ENCODE measurements at regions not wholly inside any gene's neighbourhood (a gene's known extent, or its start where the extent isn't known, plus 50 kb on each side); places are given as distances from the start of the nearest gene placed in this dataset.

DNA sequence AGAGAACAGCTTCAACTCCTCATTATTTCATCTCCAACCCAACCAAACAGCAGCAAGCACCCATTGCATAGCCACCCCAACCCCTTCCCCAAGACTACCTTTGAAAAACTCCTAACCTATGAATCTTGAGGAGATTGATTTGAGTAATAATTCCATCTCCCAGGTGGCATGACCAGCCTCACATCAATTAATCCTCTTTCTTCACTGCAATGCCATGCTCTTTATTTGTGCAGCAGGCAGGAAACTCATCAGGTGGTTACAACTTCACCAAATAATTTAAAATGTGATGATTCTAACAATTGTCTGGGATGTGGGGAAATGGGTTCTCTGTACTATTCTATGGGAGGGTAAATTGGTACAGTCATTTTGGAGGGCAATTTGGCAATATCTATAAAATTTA, 68.1 kb upstream of the POMGNT2 start:
- H3K4ac ChIP-seq (ENCODE audit: low read depth in 1 of 2, low read length in 2 of 2) = no peak overlapping the region

DNA sequence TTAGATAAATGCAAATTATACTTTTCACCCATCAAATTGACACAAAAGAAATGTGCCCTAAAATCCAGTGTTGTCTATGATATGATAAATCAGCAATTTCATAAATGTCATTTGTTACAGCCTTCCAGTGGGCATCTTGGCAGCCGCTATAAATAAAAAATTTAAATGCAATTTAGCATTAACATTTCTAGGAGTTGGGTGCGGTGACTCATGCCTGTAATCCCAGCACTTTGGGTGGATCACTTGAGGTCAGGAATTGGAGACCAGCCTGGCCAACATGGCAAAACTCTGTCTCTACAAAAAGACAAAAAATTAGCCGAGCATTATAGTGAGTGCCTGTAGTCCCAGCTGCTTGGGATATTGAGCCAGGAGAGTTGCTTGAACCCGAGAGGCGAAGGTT, 65.9 kb upstream of the POMGNT2 start:
- Histone ChIP-seq H2BK5ac (ENCODE audit: low read depth, low read length, poor library complexity, severe bottlenecking) (no peak overlapping the region), H3K9me3 (ENCODE audit: control insufficient read depth, low read length) (peaks cover 9% of the 10 kb centered on the region), H3K27ac (ENCODE audit: low read length, poor library complexity, severe bottlenecking) (no peak overlapping the region), H2AK5ac (ENCODE audit: low read length, severe bottlenecking) (no peak overlapping the region), H3K4me3 (ENCODE audit: insufficient read depth in 1 of 2, low read depth in 1 of 2, low read length in 2 of 2) (no peak overlapping the region), H3K27me3 (ENCODE audit: control insufficient read depth in 1 of 2, insufficient read depth in 1 of 2, low read length in 2 of 2) (peaks cover 0 to 4% of the 10 kb centered on the region in 2 experiments), H2BK15ac (ENCODE audit: low read depth, poor library complexity, severe bottlenecking) (peak overlapping the region; percentile 19), H4K91ac (ENCODE audit: low read length) (no peak overlapping the region), H3K4me2 (ENCODE audit: low read length, poor library complexity, severe bottlenecking) (no peak overlapping the region), H3K4ac (ENCODE audit: low read depth in 1 of 2, low read length in 2 of 2) (no peak overlapping the region), H3K9ac (ENCODE audit: low read length) (no peak overlapping the region), H4K8ac (ENCODE audit: low read length) (no peak overlapping the region), H2BK12ac (ENCODE audit: low read length in 2 of 2) (no peak overlapping the region), H3K36me3 (ENCODE audit: control insufficient read depth in 1 of 2, insufficient read depth in 2 of 2, low read depth in 1 of 2, low read length in 2 of 2) (no peaks in the 10 kb centered on the region), H2BK120ac (ENCODE audit: low read depth, low read length) (no peak overlapping the region), H3K79me1 (replicated peaks; ENCODE audit: low read length, poor library complexity, severe bottlenecking) (no peaks in the 10 kb centered on the region), H3K23ac (ENCODE audit: low read length in 2 of 2) (no peak overlapping the region), H3K18ac (ENCODE audit: low read depth in 1 of 2, low read length in 2 of 2) (no peak overlapping the region), H2AFZ (ENCODE audit: low read depth, low read length) (no peak overlapping the region), H3K4me1 (ENCODE audit: control insufficient read depth, insufficient read depth, low read depth, low read length) (peaks cover under 1% of the 10 kb centered on the region), H3K14ac (ENCODE audit: low read length in 2 of 2) (no peak overlapping the region)
- DNase-seq = no peak
- WGBS = 81% methylated on average over 4 of the region's 5 CpGs

More for the DNA sequence above, 68.1 kb upstream of the POMGNT2 start:
- no peaks in the 10 kb centered on the region for H3K36me3 ChIP-seq (ENCODE audit: control insufficient read depth in 1 of 2, insufficient read depth in 2 of 2, low read depth in 1 of 2, low read length in 2 of 2)
- H2AK5ac ChIP-seq (ENCODE audit: low read length, severe bottlenecking) = no peak overlapping the region
- no peak overlapping the region for H2BK120ac ChIP-seq (ENCODE audit: low read depth, low read length)
- DNase-seq = no peak
- H3K4me2 ChIP-seq (ENCODE audit: low read length, poor library complexity, severe bottlenecking) = no peak overlapping the region
- H2BK15ac ChIP-seq (ENCODE audit: low read depth, poor library complexity, severe bottlenecking) = no peak overlapping the region
- H2BK12ac ChIP-seq (ENCODE audit: low read length in 2 of 2) = no peak overlapping the region
- H3K27ac ChIP-seq (ENCODE audit: low read length, poor library complexity, severe bottlenecking) = no peak overlapping the region
- no peak overlapping the region for H3K4me3 ChIP-seq (ENCODE audit: insufficient read depth in 1 of 2, low read depth in 1 of 2, low read length in 2 of 2)
- no peak overlapping the region for H3K23ac ChIP-seq (ENCODE audit: low read length in 2 of 2)
- peaks cover 9% of the 10 kb centered on the region for H3K9me3 ChIP-seq (ENCODE audit: control insufficient read depth, low read length)
- no peaks in the 10 kb centered on the region for H3K79me1 ChIP-seq (replicated peaks; ENCODE audit: low read length, poor library complexity, severe bottlenecking)
- H3K27me3 ChIP-seq (ENCODE audit: control insufficient read depth in 1 of 2, insufficient read depth in 1 of 2, low read length in 2 of 2) = peaks cover 0 to 4% of the 10 kb centered on the region in 2 experiments
- H3K9ac ChIP-seq (ENCODE audit: low read length) = no peak overlapping the region
- H3K14ac ChIP-seq (ENCODE audit: low read length in 2 of 2) = no peak overlapping the region
- H3K18ac ChIP-seq (ENCODE audit: low read depth in 1 of 2, low read length in 2 of 2) = no peak overlapping the region
- H2AFZ ChIP-seq (ENCODE audit: low read depth, low read length) = no peak overlapping the region
- peaks cover 11% of the 10 kb centered on the region for H3K4me1 ChIP-seq (ENCODE audit: control insufficient read depth, insufficient read depth, low read depth, low read length)
- H4K8ac ChIP-seq (ENCODE audit: low read length) = no peak overlapping the region
- no peak overlapping the region for H4K91ac ChIP-seq (ENCODE audit: low read length)
- H2BK5ac ChIP-seq (ENCODE audit: low read depth, low read length, poor library complexity, severe bottlenecking) = no peak overlapping the region

DNA sequence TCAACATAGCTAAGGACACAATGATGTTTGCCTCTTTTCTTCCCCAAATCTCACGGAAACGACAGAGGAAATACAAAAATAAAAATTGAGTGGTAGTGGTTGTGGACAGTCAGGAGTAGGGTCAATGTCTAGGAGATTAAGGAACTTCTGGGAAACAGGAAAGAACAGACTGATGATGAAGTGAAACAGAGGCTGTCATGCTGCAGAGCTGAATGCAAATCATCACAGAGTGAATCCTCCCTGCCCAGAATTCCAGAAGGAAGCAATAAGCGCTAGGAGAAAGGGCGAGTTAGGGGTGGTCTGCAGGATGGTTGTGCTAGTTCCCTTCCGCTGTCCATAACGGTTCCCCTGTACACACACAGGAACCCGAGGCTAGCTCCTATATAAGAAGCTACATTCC, 64.7 kb upstream of the POMGNT2 start:
- Histone ChIP-seq H2AFZ (ENCODE audit: low read depth, low read length) (no peak overlapping the region), H4K8ac (ENCODE audit: low read length) (no peak overlapping the region), H3K4me1 (ENCODE audit: control insufficient read depth, insufficient read depth, low read depth, low read length) (no peaks in the 10 kb centered on the region), H2BK12ac (ENCODE audit: low read length in 2 of 2) (peak overlapping the region in 1 of 2 experiments; percentile 63), H2BK15ac (ENCODE audit: low read depth, poor library complexity, severe bottlenecking) (no peak overlapping the region), H3K4me2 (ENCODE audit: low read length, poor library complexity, severe bottlenecking) (no peak overlapping the region), H3K79me1 (replicated peaks; ENCODE audit: low read length, poor library complexity, severe bottlenecking) (no peaks in the 10 kb centered on the region), H3K27me3 (ENCODE audit: control insufficient read depth in 1 of 2, insufficient read depth in 1 of 2, low read length in 2 of 2) (no peaks in the 10 kb centered on the region), H3K14ac (ENCODE audit: low read length in 2 of 2) (no peak overlapping the region), H3K23ac (ENCODE audit: low read length in 2 of 2) (no peak overlapping the region), H3K18ac (ENCODE audit: low read depth in 1 of 2, low read length in 2 of 2) (no peak overlapping the region), H3K9ac (ENCODE audit: low read length) (no peak overlapping the region), H4K91ac (ENCODE audit: low read length) (no peak overlapping the region), H2AK5ac (ENCODE audit: low read length, severe bottlenecking) (no peak overlapping the region), H3K36me3 (ENCODE audit: control insufficient read depth in 1 of 2, insufficient read depth in 2 of 2, low read depth in 1 of 2, low read length in 2 of 2) (no peaks in the 10 kb centered on the region), H3K4me3 (ENCODE audit: insufficient read depth in 1 of 2, low read depth in 1 of 2, low read length in 2 of 2) (no peak overlapping the region), H3K9me3 (ENCODE audit: control insufficient read depth, low read length) (peaks cover 9% of the 10 kb centered on the region), H3K27ac (ENCODE audit: low read length, poor library complexity, severe bottlenecking) (no peak overlapping the region), H3K4ac (ENCODE audit: low read depth in 1 of 2, low read length in 2 of 2) (no peak overlapping the region), H2BK120ac (ENCODE audit: low read depth, low read length) (no peak overlapping the region), H2BK5ac (ENCODE audit: low read depth, low read length, poor library complexity, severe bottlenecking) (no peak overlapping the region)
- 85% methylated on average over 7 of the region's 7 CpGs for WGBS
- DNase-seq = no peak

DNA sequence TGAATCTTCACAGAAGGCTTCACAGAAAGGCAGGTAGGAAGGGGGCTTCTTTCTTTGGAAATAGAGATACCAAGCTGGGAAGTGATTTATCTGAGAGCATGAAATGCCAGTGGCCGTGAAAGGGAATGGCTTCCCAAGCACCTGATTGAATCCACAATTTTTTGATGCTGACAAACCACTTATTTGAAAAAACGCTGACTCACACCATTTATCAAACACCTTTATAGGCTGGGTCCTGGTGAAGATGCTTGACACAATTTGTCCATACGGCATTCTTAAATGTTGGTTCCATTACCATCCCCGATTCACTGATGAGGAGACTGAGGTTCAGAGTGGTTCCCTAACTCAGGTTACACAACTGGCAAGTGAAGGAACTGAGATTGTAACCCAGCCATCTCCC, 64.1 kb upstream of the POMGNT2 start:
- no peak overlapping the region for H3K27ac ChIP-seq (ENCODE audit: low read length, poor library complexity, severe bottlenecking)
- H3K14ac ChIP-seq (ENCODE audit: low read length in 2 of 2) = no peak overlapping the region
- H3K36me3 ChIP-seq (ENCODE audit: control insufficient read depth in 1 of 2, insufficient read depth in 2 of 2, low read depth in 1 of 2, low read length in 2 of 2) = no peaks in the 10 kb centered on the region
- no peak overlapping the region for H2AK5ac ChIP-seq (ENCODE audit: low read length, severe bottlenecking)
- no peaks in the 10 kb centered on the region for H3K27me3 ChIP-seq (ENCODE audit: control insufficient read depth in 1 of 2, insufficient read depth in 1 of 2, low read length in 2 of 2)
- H3K18ac ChIP-seq (ENCODE audit: low read depth in 1 of 2, low read length in 2 of 2) = no peak overlapping the region
- H3K4ac ChIP-seq (ENCODE audit: low read depth in 1 of 2, low read length in 2 of 2) = no peak overlapping the region
- no peak overlapping the region for H3K9ac ChIP-seq (ENCODE audit: low read length)
- H3K4me2 ChIP-seq (ENCODE audit: low read length, poor library complexity, severe bottlenecking) = no peak overlapping the region
- H2BK120ac ChIP-seq (ENCODE audit: low read depth, low read length) = no peak overlapping the region
- H2BK5ac ChIP-seq (ENCODE audit: low read depth, low read length, poor library complexity, severe bottlenecking) = no peak overlapping the region
- H4K91ac ChIP-seq (ENCODE audit: low read length) = no peak overlapping the region
- no peak overlapping the region for H2AFZ ChIP-seq (ENCODE audit: low read depth, low read length)
- no peaks in the 10 kb centered on the region for H3K4me1 ChIP-seq (ENCODE audit: control insufficient read depth, insufficient read depth, low read depth, low read length)
- DNase-seq = no peak
- no peak overlapping the region for H3K23ac ChIP-seq (ENCODE audit: low read length in 2 of 2)
- H2BK15ac ChIP-seq (ENCODE audit: low read depth, poor library complexity, severe bottlenecking) = no peak overlapping the region
- H2BK12ac ChIP-seq (ENCODE audit: low read length in 2 of 2) = no peak overlapping the region
- H3K79me1 ChIP-seq (replicated peaks; ENCODE audit: low read length, poor library complexity, severe bottlenecking) = no peaks in the 10 kb centered on the region
- WGBS = 93% methylated on average over 4 of the region's 4 CpGs
- H3K4me3 ChIP-seq (ENCODE audit: insufficient read depth in 1 of 2, low read depth in 1 of 2, low read length in 2 of 2) = no peak overlapping the region
- H3K9me3 ChIP-seq (ENCODE audit: control insufficient read depth, low read length) = peaks cover 9% of the 10 kb centered on the region
- H4K8ac ChIP-seq (ENCODE audit: low read length) = no peak overlapping the region
